HG02885 (cell line): ENCODE measurements at regions not wholly inside any gene's neighbourhood (a gene's known extent, or its start where the extent isn't known, plus 50 kb on each side); places are given as distances from the start of the nearest gene placed in this dataset.

Experiments used
- ATAC-seq: cut with Tn5 transposase; IDR thresholded peaks from one replicate; pipeline ENCODE4 v1.9.1; 2021; ENCODE audit warnings: mild to moderate bottlenecking; ENCODE audit not compliant: unreplicated experiment, poor library complexity

DNA sequence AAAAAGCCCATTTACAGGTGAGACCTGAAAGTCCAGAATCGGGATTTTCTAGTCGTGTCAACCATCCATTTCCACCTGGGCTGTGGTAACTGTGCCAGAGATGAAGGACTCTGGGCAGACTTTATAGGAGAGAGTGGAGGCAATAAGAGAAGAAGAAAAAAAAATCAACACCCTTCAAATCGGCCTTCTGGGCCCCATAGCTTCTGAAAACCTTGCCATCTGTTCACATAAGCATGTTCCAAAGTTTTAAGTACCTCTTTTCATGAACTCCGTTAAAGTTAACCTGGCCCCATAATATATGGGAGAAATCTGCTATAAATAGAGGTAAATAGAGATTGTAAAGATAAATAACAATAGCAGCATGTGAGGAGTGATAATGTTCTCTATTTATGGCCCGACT is 470.5 kb downstream of the MIAT start:
- ATAC-seq: no peak

DNA sequence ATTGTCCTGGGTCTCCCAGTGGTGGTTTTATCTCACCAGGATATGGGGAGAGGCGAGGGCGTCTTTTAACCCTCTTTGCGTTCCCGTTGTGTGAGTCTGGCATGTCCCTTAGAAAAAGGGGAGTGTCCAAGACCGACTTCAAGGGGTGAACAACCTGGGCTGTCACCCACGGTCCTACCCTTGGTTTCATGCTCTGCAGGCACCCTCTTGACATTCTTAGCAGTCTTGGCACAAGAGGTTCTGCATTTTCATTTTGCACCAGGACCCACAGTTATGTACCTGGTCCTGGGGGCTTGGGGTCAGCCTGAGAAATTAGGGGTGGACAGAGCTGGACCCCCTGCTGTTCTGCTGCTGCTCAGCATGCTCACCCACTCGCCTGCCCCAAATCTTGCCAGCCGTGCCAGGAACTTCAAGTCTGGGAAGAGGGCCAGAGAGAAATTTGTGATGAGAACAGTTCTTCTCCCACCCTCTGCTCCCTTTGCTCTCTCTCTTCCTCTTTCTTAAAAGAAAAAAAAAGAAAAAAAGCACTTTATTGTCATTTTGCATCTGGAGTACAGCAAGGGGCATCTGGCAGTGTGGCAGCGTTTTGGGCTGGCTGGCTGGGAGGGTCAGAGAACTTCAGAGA is 471.2 kb downstream of the MIAT start:
- no peak for ATAC-seq

DNA sequence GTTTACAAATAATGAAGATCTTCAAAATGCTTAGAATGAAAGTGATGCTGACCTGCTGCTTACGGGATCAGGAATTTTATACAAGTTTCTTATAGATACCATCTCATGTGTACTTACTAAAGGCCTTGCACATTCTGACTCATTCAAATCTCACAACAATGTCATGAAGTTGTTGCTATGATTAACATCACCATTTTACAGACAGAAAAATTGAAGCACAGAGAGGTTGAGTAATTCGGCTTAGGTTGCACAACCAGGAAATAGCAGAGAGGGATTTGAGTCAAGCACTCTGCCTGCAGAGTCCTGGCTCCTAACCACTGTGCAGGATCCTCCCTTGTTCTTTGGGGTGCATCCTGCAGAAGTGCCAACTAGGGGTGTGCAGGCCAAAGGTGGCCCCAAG is 471.9 kb downstream of the MIAT start:
- ATAC-seq: no peak

DNA sequence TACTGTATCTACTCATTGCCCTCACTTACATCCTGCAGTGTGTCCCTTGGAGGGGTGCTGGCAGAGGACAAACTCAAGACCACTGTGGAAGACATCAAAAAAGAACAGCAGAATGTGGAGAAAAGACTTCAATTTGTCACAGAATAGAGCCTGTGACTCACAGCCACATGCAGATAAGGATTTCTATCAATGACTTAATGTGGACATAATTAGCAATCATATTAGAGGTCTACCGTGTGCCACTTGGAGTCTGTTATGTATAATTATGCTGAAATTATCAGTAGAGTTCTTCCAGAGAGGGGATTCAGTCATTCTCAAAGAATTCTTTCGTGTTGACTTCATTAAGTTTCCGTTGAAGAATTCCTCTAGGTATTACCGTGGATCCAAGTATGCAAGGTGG is 473.5 kb downstream of the MIAT start:
- ATAC-seq: no peak

DNA sequence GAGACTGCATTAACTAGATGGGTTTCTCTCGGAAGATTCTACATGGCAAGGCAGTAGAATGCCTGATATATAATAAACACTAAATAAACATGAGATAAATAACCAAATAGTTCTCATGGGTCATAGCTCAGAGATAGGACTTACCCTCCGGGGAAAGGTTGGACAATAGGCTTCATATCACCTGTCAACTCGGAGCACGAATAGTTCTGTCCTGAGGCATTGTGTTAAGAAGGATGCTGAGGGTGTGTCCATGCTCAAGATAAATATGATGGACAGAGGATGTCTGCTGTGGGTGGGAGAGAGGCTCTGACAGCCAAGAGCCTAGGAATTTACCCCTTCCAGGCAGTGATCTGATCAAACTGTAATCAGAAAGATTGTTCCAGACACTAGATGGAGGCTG is 474.0 kb downstream of the MIAT start:
- no peak for ATAC-seq

DNA sequence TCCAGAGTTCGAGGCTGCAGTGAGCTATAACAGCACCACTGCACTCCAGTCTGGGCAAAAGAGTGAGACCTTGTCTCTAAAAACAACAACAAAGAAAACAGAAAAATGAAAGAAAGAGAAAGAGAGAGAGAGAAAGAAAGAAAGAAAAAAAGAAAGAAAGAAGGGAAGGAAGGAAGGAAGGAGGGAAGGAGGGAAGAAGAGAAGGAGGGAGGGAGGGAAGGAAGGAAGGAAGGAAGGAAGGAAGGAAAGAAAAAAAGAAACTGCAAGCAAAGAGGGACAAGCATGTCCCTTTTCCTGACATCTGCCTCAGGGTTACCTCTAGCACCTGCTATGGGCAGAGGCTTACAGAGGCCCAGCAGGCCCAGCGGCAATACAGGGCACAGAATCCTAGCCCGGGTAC is 475.0 kb downstream of the MIAT start:
- no peak for ATAC-seq

DNA sequence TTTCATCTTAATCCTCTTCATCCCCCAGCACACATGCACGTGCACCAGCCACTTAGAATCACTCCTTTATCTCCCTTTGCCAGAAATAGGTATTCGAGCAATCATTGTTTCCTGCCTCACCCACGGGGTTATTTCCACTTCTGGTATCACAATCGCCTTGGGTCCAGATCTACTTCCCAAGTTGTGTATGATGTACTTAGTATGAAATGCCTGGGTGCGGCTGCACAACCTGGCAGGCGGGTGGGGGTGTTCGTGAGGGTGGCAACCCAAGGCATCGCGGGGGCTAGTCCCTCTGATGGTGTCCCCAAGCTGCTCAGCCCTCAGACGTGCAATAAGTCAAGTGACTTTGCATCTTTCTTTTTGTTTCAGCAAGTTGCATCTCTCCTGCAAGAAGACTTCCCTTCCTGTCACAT is 475.6 kb downstream of the MIAT start:
- ATAC-seq: no peak

DNA sequence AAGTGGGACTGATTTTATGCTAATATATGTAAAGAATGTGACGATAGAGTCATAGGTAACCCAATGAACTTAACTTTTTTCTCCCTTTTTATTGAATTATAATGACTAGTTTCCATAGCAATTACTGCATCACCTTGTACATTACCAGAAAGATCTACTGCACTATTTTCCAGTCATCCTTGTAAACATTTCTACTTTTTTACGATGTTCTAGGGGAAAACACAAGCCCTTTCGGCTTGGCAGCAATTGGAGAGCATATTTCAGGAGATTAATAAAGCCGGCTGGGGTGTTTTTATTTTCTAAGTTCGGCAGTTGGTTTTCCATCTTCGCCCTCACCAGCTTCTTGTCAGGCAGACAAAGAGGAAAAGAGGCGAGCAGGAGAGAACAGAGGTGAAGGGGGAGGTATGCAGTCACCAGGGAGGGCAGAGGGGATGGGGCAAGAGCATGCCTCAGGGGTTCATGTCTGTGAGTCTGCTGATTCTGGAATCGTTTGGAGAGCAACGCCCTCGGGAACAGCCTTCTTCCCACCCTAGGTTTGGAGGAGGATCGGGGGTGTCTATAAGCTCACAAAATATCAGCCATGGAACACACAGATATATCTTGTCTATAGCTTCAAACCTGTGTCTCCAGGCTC is 476.4 kb downstream of the MIAT start:
- no peak for ATAC-seq

DNA sequence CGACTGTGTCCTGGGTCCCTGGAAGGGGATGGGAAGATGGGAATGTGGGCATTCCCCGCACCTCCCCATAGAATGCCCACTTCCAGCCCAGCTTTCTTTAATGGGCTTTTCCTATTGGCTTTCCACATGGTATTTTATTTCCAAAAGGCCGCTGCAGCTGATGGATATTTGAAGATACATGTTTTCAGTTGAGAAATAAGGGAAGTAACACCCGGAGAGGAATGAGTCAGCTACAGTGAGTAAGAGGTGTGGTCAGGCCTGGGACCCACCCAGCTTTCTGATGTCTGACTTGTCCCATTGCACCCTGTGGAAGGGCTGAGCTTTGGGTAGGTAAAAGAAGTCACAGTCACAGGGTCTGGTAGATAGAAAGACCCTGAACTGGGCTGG is 476.9 kb downstream of the MIAT start:
- ATAC-seq: no peak

DNA sequence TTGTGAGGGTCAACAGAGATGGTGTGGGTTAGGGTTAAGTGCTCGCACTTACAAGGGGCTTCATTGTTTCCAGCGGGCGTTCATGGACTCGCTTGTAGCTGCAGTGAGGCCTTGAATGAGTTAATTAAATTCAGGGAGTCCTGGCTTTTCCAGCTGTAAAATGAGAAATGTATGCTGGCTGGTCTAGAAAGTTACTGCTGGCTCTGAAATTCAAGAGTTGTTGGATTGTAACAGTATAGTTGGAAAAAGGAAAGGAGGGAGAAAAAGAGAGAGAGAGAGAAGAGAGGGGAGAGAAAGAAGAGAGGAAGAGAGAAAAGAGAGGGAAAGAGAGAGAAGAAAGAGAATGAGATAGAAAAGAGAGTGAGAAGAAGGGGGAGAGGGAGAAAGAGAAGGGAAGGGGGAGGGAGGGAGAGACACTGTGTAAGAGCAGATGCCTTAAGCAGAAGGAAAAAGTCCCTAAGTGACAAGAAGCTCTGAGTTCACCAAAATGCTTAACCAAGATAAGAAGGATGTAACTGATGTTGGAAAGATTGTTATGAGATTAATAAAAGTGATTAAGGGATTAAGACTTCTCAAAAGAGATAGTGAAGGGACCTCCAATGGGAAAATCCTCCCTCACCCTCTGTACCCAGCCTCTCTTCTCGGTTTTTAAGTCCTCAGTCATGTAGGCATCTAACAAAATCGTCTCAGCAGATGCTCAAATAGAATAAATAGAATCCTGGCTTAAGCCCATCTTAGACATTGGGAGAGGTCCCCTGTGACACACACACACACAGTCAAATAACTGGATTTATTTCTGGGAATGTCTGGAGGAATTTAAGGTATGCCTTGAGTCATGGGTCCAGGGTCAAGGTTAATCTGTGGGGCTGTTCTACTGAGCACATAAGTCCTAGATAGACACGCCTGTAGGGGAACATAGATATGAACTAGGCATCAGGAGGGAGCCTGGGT is 477.9 kb downstream of the MIAT start:
- no peak for ATAC-seq

DNA sequence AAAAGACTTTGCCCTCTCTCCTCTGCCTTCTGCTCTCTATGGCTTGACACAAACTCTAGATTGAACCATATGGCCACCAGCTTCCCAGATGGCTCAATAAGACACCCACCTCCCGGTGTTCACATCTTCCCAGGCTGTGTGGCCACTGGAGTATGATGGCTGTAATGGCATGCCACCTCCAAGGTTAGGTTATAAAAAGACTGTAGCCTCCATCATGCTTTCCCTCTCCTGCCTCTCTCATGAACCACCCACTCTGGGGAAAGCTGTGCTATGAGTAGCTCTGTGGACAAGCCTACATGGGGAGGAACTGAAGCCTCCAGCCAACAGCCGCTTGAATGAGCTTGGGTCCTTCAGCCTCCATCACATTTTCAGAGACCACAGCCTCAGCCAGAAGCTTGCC is 479.2 kb downstream of the MIAT start:
- no peak for ATAC-seq

DNA sequence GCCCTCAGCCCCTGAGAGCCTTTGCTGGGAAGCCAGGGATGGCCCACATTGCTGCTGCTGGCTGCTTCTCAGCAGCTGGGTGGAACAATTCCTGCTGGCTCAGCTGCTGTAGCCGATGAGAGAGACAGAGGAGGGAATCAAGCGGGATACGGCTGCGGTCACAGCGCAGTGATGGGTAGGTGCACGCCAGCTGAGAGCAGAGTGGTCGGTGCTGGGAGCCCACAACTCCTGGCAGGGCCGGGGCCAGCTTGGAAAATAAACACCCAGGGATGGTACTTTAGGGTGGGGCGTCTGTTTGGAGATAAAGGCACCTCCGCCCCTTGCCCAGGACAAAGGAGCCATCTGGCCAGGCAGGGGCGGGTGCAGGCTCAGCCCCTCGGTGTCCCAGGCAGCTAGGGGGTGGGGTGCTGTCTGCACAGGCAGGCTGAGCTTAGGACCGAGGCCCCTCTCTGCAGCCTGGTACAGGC is 480.5 kb downstream of the MIAT start:
- ATAC-seq: no peak

DNA sequence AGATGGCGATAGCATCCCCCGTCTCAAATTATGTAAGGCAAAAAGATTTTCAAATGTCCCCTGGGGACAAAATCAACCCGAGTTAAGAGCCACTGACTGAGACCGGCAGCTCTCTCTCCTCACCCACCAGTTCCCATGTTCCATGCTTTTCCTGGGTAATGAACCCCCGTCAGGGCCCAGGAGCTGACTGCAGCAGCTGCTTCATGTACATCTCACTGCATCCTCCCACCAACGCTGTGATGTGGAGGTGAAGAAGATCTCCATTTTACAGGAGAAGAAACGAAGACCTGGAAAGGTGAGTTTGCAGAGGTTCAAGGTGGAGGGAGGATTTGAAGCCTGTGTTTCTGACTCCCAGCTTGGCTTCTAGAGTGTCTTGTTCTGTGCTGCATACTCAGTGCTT is 481.1 kb downstream of the MIAT start:
- ATAC-seq: no peak

DNA sequence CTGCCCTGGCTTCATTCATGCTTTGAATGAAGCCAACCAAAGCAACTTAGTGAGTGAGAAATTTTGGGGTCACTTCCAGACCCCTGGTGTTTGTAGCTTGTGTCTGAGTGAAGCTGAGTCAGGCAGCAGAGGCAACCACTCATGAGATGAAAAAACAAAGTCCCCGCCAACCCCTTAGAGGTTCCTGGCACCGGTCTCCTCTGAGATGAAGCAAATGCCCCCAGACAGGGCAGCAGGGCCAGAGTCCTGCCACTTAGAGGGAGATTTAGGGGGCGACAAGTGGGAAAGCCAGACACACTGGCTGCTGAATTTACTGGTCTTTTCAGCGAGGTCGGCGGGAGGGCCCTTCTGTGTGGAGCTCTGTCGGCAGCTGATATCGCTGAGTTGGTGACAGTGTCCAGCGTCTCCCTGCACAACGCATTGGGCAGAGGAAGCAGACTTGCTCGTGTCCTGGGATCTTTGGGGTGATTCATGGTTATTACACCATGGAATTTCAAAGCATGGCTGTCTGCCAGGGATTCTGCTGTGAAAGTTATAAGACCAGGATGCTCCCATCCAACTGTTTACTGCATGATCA is 482.6 kb downstream of the MIAT start:
- no peak for ATAC-seq

DNA sequence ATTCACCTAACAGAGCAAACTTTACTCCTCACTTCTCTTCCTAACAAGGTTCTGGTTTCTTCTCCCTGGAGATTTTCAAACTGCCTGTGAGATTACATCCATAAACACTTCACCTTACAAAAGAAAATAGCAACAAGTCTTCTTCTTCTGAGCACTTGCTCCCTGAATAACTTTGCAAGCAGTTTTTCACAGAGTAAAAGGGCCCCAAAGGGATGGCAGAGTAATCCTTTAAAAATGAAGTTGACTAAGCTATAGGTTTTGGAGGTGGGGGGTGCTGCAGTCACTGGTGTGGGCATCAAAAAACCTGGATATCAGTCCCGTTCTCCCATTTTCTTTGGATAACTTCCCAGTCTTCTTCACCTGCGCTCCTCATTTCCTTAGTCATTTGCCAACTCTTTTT is 484.9 kb downstream of the MIAT start:
- ATAC-seq: no peak

DNA sequence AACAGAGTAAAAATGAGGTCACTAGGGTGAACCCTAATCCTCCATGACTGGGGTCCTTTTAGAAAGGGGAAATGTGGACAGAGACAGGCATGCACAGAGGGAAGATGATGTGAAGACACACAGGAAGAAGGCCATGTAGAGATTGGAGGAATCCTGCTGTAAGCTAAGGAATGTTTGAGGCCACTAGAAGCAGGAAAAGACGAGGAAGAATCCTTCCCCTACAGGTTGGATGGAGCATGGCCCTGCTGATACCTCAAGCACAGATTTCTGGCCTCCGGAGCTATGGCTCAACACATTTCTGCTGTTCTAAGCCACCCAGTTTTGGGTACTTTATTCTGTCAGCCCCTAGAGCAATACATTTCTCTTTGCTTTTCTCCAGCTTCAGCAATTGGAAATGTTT is 486.9 kb downstream of the MIAT start:
- ATAC-seq: no peak

DNA sequence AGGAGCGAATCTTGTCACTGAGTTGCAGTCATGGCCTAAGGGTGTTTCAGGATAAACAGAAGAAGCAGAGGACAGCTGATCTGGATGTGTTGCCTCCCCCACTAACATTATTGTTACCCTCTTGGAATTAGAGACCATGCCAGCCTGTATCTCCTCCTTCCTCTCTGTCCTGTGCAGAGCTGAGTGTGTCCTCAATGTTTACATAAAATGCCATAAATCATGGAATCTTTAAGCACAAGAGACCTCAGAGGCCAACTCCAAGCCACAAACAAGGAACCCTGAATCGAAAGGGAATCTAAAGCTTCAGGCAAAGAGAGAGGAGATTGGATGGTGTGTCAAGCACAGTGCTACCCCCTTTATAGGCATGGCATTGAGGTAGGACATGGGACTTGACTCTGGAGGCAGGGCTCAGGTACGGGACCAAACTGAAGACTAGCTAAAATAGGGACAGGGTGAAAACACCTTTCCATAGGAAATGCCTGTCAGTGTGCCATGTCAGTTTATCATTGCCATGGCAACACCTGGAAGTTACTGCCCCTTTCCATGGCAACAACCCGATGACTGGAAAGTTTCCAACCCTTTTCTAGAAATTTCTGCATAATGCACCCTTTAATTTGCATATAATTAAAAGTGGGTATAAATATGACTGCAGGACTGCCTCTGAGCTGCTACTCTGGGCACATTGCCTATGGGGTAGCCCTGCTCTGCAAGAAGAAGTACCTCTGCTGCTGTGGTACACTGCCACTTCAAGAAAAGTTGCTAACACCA is 489.7 kb downstream of the MIAT start:
- ATAC-seq: no peak

DNA sequence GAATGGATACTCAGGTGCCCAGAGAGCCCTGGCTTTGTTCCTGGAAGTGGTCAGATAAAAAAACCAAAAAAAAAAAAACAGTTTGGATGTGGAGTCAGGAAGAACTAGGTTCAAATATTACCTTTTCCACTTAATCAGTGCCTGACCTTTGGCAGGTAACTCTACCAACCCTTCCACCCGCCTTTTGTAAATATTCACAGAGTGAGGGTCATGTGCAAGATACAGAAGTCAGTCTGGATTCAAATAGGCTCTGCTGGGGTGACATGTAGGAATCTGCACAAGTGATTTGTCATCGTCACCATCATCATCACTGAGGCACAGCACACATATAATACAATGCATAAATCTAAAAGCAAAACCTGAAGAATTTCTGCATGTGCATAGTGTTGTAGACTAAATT is 490.7 kb downstream of the MIAT start:
- no peak for ATAC-seq

DNA sequence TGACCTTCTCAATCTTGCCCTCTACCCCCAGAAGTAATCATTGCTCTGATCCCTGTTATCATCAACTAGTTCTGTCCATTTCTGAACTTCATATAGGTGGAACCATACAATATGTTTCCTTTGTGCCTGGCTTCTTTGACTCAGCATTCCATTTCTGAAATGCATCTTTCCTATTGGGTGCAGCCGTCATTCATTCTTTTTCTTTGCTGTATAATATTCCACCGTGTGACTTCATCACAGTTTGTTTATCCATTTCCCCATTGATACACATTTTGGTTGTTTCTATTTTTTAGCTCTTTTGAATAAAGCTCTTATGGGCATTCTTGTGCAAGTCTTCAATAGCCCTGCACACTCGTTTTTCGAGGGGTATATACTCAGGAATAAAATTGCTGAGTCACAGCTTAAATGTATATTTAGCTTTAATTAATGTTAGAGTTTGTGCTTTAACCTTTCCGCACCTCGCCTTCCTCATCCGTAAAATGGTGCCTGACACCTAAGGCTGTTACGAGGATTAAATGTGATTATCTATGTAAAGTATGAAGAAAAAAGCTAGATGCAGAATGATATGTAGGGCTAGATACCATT is 491.6 kb downstream of the MIAT start:
- no peak for ATAC-seq
